IMR-90 (cell line): ENCODE measurements at regions not wholly inside any gene's neighbourhood (a gene's known extent, or its start where the extent isn't known, plus 50 kb on each side); places are given as distances from the start of the nearest gene placed in this dataset.

ENCODE experiments used
- ATAC-seq: fragments of 200-7000 bp; cut with Tn5 transposase; 2 replicates; pipeline ENCODE4 v1.9.1; 2020; ENCODE audit warnings: low read depth, mild to moderate bottlenecking, moderate library complexity
- BruUV-seq: library from RNA; stranded (reverse); fragments of 400-500 nt; replicated peaks from 2 replicates; lab custom pipeline; 2021; lab: Mats Ljungman, UMichigan
- CTCF ChIA-PET: fragments of 300-600 bp; formaldehyde crosslinking; extraction: SDS; loops from one replicate; lab custom pipeline; 2021; ENCODE audit warnings: antibody characterized with exemption; lab: Yijun Ruan, JAX
- POLR2A ChIA-PET: fragments of 300-600 bp; sonication (Branson Sonifier 250); formaldehyde crosslinking; loops from one replicate; lab custom pipeline; 2022; ENCODE audit warnings: antibody characterized with exemption; ENCODE audit not compliant: unreplicated experiment; lab: Charles Lee
- DNase-seq: peaks from one replicate; pipeline ENCODE4 v3.0.0; 2013
- H2AFZ ChIP-seq: replicated peaks from 2 replicates; pipeline ENCODE3; 2013; ENCODE audit warnings: low read length, mild to moderate bottlenecking; ENCODE audit not compliant: poor library complexity
- H2AK5ac ChIP-seq: 2 replicates; pipeline ENCODE4 v1.6.1; 2013; ENCODE audit warnings: low read depth, low read length, inconsistent platforms
- H2AK9ac ChIP-seq: replicated peaks from 2 replicates; pipeline ENCODE3; 2013; ENCODE audit warnings: mild to moderate bottlenecking, low read depth, low read length, moderate library complexity; ENCODE audit not compliant: poor library complexity
- H2BK120ac ChIP-seq: 2 replicates; pipeline ENCODE4 v1.6.1; 2013; ENCODE audit warnings: low read depth, low read length, inconsistent platforms
- H2BK15ac ChIP-seq: 3 replicates; pipeline ENCODE4 v1.6.1; 2013; ENCODE audit warnings: low read depth, low read length, inconsistent platforms
- H2BK20ac ChIP-seq: 2 replicates; pipeline ENCODE4 v1.6.1; 2013; ENCODE audit warnings: low read depth, mild to moderate bottlenecking, inconsistent platforms, low read length, moderate library complexity
- H2BK5ac ChIP-seq: 2 replicates; pipeline ENCODE4 v1.6.1; 2013; ENCODE audit warnings: mild to moderate bottlenecking, low read depth, low read length, inconsistent platforms; ENCODE audit not compliant: poor library complexity, severe bottlenecking
- H3K14ac ChIP-seq: replicated peaks from 2 replicates; pipeline ENCODE4 v1.6.1; 2013; ENCODE audit warnings: low read depth, low read length, inconsistent platforms
- H3K18ac ChIP-seq: 2 replicates; pipeline ENCODE4 v1.6.1; 2013; ENCODE audit warnings: low read depth, low read length, control low read depth
- H3K23ac ChIP-seq: 2 replicates; pipeline ENCODE4 v1.6.1; 2013; ENCODE audit warnings: low read depth, low read length, inconsistent platforms
- H3K27ac ChIP-seq: 2 replicates; pipeline ENCODE4 v1.5.1; 2013; ENCODE audit warnings: mild to moderate bottlenecking, control low read depth, low read length; ENCODE audit not compliant: insufficient read depth
- H3K27me3 ChIP-seq: 2 replicates; pipeline ENCODE4 v1.6.1; 2013; ENCODE audit warnings: low read length; ENCODE audit not compliant: control insufficient read depth, insufficient read depth
- H3K36me3 ChIP-seq: 2 replicates; pipeline ENCODE4 v1.6.1; 2013; ENCODE audit warnings: low read length, mixed read lengths; ENCODE audit not compliant: control insufficient read depth, insufficient read depth
- H3K4ac ChIP-seq: 2 replicates; pipeline ENCODE4 v1.6.1; 2013; ENCODE audit warnings: low read depth, low read length, inconsistent platforms
- H3K4me1 ChIP-seq: 2 replicates; pipeline ENCODE4 v1.6.1; 2013; ENCODE audit warnings: low read length, mixed read lengths; ENCODE audit not compliant: control insufficient read depth, insufficient read depth
- H3K4me2 ChIP-seq: 2 replicates; pipeline ENCODE4 v1.6.1; 2013; ENCODE audit warnings: low read depth, mild to moderate bottlenecking, control low read depth, low read length, moderate library complexity
- H3K4me3 ChIP-seq: 2 replicates; pipeline ENCODE4 v1.5.1; 2013; ENCODE audit warnings: low read depth, mild to moderate bottlenecking, control low read depth, low read length, moderate library complexity; ENCODE audit not compliant: insufficient read depth
- H3K56ac ChIP-seq: 2 replicates; pipeline ENCODE4 v1.6.1; 2013; ENCODE audit warnings: low read length, inconsistent platforms; ENCODE audit not compliant: insufficient read depth; ENCODE audit errors: extremely low read depth
- H3K79me1 ChIP-seq, 2 experiments: 2 replicates each; pipeline ENCODE4 v1.6.1; 2013; ENCODE audit warnings: low read length in 2 of 2, inconsistent platforms in 1 of 2, low read depth in 1 of 2
- H3K9ac ChIP-seq: 2 replicates; pipeline ENCODE4 v1.6.1; 2013; ENCODE audit warnings: low read depth, low read length, control low read depth
- H3K9me1 ChIP-seq: 2 replicates; pipeline ENCODE4 v1.6.1; 2013; ENCODE audit warnings: low read length, inconsistent platforms; ENCODE audit not compliant: insufficient read depth
- H3K9me3 ChIP-seq: 2 replicates; pipeline ENCODE4 v1.6.1; 2013; ENCODE audit warnings: low read length; ENCODE audit not compliant: control insufficient read depth, insufficient read depth
- H4K20me1 ChIP-seq: 2 replicates; pipeline ENCODE4 v1.6.1; 2013; ENCODE audit warnings: low read length, inconsistent platforms; ENCODE audit not compliant: insufficient read depth
- H4K5ac ChIP-seq: 2 replicates; pipeline ENCODE4 v1.6.1; 2013; ENCODE audit warnings: mild to moderate bottlenecking, low read depth, low read length, control low read depth
- H4K8ac ChIP-seq, 2 experiments: 2 replicates each; pipeline ENCODE4 v1.6.1; 2013; ENCODE audit warnings: low read depth in 2 of 2, low read length in 2 of 2, control low read depth in 1 of 2, inconsistent platforms in 1 of 2
- H4K91ac ChIP-seq: 2 replicates; pipeline ENCODE4 v1.6.1; 2013; ENCODE audit warnings: low read depth, low read length, inconsistent platforms; ENCODE audit not compliant: insufficient read depth
- BHLHE40 ChIP-seq: fragments of 150-350 bp; IDR thresholded peaks from 2 replicates; pipeline ENCODE4 v1.6.1; 2016; ENCODE audit warnings: mild to moderate bottlenecking, low read depth, low read length
- CEBPB ChIP-seq: IDR thresholded peaks from 2 replicates; pipeline ENCODE4 v1.6.1; 2012; ENCODE audit warnings: low read depth, low read length, improper control_type of control experiment
- CHD1 ChIP-seq: IDR thresholded peaks from 2 replicates; pipeline ENCODE4 v1.6.1; 2012; ENCODE audit warnings: low read depth, low read length, improper control_type of control experiment
- FOS ChIP-seq: fragments of 150-350 bp; IDR thresholded peaks from 2 replicates; pipeline ENCODE4 v1.6.1; 2016; ENCODE audit warnings: low read depth, low read length
- MAFK ChIP-seq: IDR thresholded peaks from 2 replicates; pipeline ENCODE4 v1.6.1; 2012; ENCODE audit warnings: low read depth, low read length, improper control_type of control experiment
- MAZ ChIP-seq: IDR thresholded peaks from 2 replicates; pipeline ENCODE4 v1.6.1; 2012; ENCODE audit warnings: low read depth, mild to moderate bottlenecking, low read length, improper control_type of control experiment, moderate library complexity, borderline replicate concordance
- MXI1 ChIP-seq: IDR thresholded peaks from 2 replicates; pipeline ENCODE4 v1.6.1; 2012; ENCODE audit warnings: low read depth, mild to moderate bottlenecking, low read length, moderate library complexity, borderline replicate concordance
- NFE2L2 ChIP-seq: fragments of 150-350 bp; IDR thresholded peaks from 2 replicates; pipeline ENCODE4 v1.6.1; 2016; ENCODE audit warnings: low read depth, mild to moderate bottlenecking, low read length
- POLR2A ChIP-seq: IDR thresholded peaks from 2 replicates; pipeline ENCODE4 v1.6.1; 2012; ENCODE audit warnings: mild to moderate bottlenecking, low read depth, low read length
- RAD21 ChIP-seq: IDR thresholded peaks from 2 replicates; pipeline ENCODE4 v1.6.1; 2012; ENCODE audit warnings: low read length, improper control_type of control experiment
- RCOR1 ChIP-seq: IDR thresholded peaks from 2 replicates; pipeline ENCODE4 v1.6.1; 2012; ENCODE audit warnings: mild to moderate bottlenecking, low read length, improper control_type of control experiment; ENCODE audit not compliant: insufficient replicate concordance
- RFX5 ChIP-seq: IDR thresholded peaks from 2 replicates; pipeline ENCODE4 v1.8.0; 2012; ENCODE audit warnings: low read depth, mild to moderate bottlenecking, low read length, moderate library complexity
- SMC3 ChIP-seq: fragments of 150-350 bp; IDR thresholded peaks from 2 replicates; pipeline ENCODE4 v1.6.1; 2016; ENCODE audit warnings: low read depth, mild to moderate bottlenecking, antibody characterized with exemption, low read length, moderate library complexity
- WGBS, 2 experiments: methylation state at CpG; one replicate each; pipeline versions ENCODE4 v1.1.5 to v1.1.7; 2013; ENCODE audit warnings: missing lambda C conversion rate in 2 of 2; ENCODE audit not compliant: insufficient read length in 1 of 2; ENCODE audit errors: extremely low coverage in 2 of 2; 5-methylcytosine and 5-hydroxymethylcytosine counted together
- dilution Hi-C: fragments of 300-500 bp; cut with HindIII; formaldehyde crosslinking; loops from one replicate; pipeline ENCODE4 v1.14.3; 2018; ENCODE audit warnings: low sequenced_read_pairs; ENCODE audit not compliant: unreplicated experiment
- in situ Hi-C: fragments of 300-500 bp; cut with MboI; formaldehyde crosslinking; loops from 3 replicates; pipeline ENCODE4 v1.14.3; 2019; ENCODE audit warnings: low sequenced_read_pairs, inconsistent platforms, mixed read lengths
- intact Hi-C: fragments of 100-400 bp; cut with micrococcal nuclease; formaldehyde crosslinking; loops from 2 replicates; pipeline ENCODE4 v1.10.0; 2022
- TF ChIP-seq, protein P1 (sequence below): conservative IDR thresholded peaks from 2 replicates; pipeline ENCODE4 v1.5.1; 2012; ENCODE audit warnings: mild to moderate bottlenecking, low read depth, low read length, improper control_type of control experiment
- TF ChIP-seq, protein P2 (sequence below): fragments of 150-350 bp; IDR thresholded peaks from 2 replicates; pipeline ENCODE4 v1.6.1; 2017; ENCODE audit warnings: mild to moderate bottlenecking, antibody characterized with exemption, low read length, low read depth
- TF ChIP-seq, protein P3 (sequence below): fragments of 150-350 bp; IDR thresholded peaks from 2 replicates; pipeline ENCODE4 v1.6.1; 2016; ENCODE audit warnings: low read depth, mild to moderate bottlenecking, low read length, moderate library complexity, borderline replicate concordance

DNA sequence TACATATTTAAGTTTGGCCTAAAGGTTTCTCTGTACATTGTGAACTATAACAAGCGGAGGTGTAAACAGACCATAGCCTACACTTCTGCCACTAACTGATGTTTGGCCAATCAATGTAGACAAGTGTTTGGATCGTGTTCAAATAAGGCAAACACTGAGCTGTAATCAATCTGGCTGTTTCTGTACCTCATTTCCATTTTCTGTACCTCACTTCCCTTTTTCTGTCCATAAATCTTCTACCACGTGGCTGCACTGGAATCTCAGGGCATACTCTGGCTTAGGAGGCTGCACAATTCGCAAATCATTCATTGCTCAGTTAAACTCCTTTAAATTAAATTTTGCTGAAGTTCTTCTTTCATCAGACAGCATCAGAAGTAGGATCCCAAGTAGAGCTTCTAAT lies 140.9 kb downstream of the SLC25A46 start:
- ChIA-PET POLR2A (no interaction called here), CTCF (no interaction called here)
- no peak overlapping the region for H2BK20ac ChIP-seq
- peak overlapping the region; percentile 68; the same call in 1 of the 2 replicates for H2AK5ac ChIP-seq
- no peak overlapping the region for H3K14ac ChIP-seq
- H3K18ac ChIP-seq: no peak overlapping the region
- H3K27me3 ChIP-seq: no peaks in the 10 kb centered on the region
- no peak overlapping the region for H3K4me2 ChIP-seq
- intact Hi-C loops: no loop called here
- H3K23ac ChIP-seq: no peak overlapping the region
- ATAC-seq: no peak
- no peaks in the 10 kb centered on the region for H3K79me1 ChIP-seq
- H4K8ac ChIP-seq: peak overlapping the region in 1 of 2 experiments; percentile 44; a peak in 1 of 4 replicates
- peak overlapping the region; percentile 54 for H3K4ac ChIP-seq
- in situ Hi-C loops: no loop called here
- H3K27ac ChIP-seq: no peak overlapping the region
- H4K20me1 ChIP-seq: no peaks in the 10 kb centered on the region
- no peak overlapping the region for H2AFZ ChIP-seq
- no peaks in the 10 kb centered on the region for H3K9me3 ChIP-seq
- H4K91ac ChIP-seq: no peak overlapping the region
- H3K4me3 ChIP-seq: no peak overlapping the region
- no peaks in the 10 kb centered on the region for H3K36me3 ChIP-seq
- dilution Hi-C loops: no loop called here
- no peaks in the 10 kb centered on the region for H3K9me1 ChIP-seq
- no peak overlapping the region for H4K5ac ChIP-seq
- TF ChIP-seq POLR2A: no peak
- no peak for TF ChIP-seq MAZ
- no peak for TF ChIP-seq SMC3
- TF ChIP-seq MXI1: no peak
- TF ChIP-seq RAD21: no peak
- no peak for TF ChIP-seq BHLHE40
- TF ChIP-seq, protein P1, sequence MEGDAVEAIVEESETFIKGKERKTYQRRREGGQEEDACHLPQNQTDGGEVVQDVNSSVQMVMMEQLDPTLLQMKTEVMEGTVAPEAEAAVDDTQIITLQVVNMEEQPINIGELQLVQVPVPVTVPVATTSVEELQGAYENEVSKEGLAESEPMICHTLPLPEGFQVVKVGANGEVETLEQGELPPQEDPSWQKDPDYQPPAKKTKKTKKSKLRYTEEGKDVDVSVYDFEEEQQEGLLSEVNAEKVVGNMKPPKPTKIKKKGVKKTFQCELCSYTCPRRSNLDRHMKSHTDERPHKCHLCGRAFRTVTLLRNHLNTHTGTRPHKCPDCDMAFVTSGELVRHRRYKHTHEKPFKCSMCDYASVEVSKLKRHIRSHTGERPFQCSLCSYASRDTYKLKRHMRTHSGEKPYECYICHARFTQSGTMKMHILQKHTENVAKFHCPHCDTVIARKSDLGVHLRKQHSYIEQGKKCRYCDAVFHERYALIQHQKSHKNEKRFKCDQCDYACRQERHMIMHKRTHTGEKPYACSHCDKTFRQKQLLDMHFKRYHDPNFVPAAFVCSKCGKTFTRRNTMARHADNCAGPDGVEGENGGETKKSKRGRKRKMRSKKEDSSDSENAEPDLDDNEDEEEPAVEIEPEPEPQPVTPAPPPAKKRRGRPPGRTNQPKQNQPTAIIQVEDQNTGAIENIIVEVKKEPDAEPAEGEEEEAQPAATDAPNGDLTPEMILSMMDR: no peak
- TF ChIP-seq, protein P2, sequence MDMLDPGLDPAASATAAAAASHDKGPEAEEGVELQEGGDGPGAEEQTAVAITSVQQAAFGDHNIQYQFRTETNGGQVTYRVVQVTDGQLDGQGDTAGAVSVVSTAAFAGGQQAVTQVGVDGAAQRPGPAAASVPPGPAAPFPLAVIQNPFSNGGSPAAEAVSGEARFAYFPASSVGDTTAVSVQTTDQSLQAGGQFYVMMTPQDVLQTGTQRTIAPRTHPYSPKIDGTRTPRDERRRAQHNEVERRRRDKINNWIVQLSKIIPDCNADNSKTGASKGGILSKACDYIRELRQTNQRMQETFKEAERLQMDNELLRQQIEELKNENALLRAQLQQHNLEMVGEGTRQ: no peak
- no peak for TF ChIP-seq RCOR1
- TF ChIP-seq CHD1: no peak
- TF ChIP-seq, protein P3, sequence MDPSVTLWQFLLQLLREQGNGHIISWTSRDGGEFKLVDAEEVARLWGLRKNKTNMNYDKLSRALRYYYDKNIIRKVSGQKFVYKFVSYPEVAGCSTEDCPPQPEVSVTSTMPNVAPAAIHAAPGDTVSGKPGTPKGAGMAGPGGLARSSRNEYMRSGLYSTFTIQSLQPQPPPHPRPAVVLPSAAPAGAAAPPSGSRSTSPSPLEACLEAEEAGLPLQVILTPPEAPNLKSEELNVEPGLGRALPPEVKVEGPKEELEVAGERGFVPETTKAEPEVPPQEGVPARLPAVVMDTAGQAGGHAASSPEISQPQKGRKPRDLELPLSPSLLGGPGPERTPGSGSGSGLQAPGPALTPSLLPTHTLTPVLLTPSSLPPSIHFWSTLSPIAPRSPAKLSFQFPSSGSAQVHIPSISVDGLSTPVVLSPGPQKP: no peak
- TF ChIP-seq FOS: no peak
- TF ChIP-seq MAFK: no peak
- TF ChIP-seq NFE2L2: no peak
- no peak for TF ChIP-seq CEBPB
- no peak for TF ChIP-seq RFX5
- peak overlapping the region; percentile 27; the same call in 1 of the 2 replicates for H2BK120ac ChIP-seq
- H3K4me1 ChIP-seq: no peaks in the 10 kb centered on the region
- 75% methylated on average over 3 of the region's 4 CpGs; no CpG with 5 or more reads in 1 of the 2 experiments for WGBS, 2 experiments
- no peak overlapping the region for H3K56ac ChIP-seq
- no peak overlapping the region for H2AK9ac ChIP-seq
- no peak overlapping the region for H3K9ac ChIP-seq
- H2BK15ac ChIP-seq: no peak overlapping the region
- no peak for DNase-seq
- H2BK5ac ChIP-seq: no peak overlapping the region
- BruUV-seq: no TSS peak
